ENCODE measurements at regions not wholly inside any gene's neighbourhood (a gene's known extent, or its start where the extent isn't known, plus 50 kb on each side); places are given as distances from the start of the nearest gene placed in this dataset.

DNA sequence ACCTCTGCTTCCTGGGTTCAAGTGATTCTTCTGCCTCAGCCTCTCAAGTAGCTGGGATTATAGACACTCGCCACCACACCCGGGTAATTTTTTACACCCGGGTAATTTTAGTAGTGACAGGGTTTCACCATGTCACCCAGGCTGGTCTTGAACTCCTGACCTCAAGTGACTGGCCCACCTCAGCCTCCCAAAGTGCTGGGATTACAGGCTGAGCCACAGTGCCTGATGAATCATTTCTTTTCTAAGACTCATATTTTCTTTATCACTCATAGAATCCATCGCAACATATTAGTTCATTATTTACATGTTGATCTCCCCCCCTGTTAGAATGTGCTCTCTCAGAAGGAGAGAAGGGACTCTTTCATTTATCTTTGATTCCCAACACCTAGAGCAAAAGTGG, 109.5 kb upstream of the PTPRG start:
- DNase-seq (ENCODE audit: extremely low spot score, unreplicated experiment) = no peak
- peaks cover 5% of the 10 kb centered on the region for H3K9me3 Mint-ChIP-seq
- no peaks in the 10 kb centered on the region for H3K36me3 Mint-ChIP-seq
- H3K27me3 Mint-ChIP-seq = no peaks in the 10 kb centered on the region
- peaks cover 3% of the 10 kb centered on the region for H3K4me1 Mint-ChIP-seq (ENCODE audit: unreplicated experiment)
- H3K4me3 Mint-ChIP-seq = no peak overlapping the region
- TF ChIP-seq, protein P1, sequence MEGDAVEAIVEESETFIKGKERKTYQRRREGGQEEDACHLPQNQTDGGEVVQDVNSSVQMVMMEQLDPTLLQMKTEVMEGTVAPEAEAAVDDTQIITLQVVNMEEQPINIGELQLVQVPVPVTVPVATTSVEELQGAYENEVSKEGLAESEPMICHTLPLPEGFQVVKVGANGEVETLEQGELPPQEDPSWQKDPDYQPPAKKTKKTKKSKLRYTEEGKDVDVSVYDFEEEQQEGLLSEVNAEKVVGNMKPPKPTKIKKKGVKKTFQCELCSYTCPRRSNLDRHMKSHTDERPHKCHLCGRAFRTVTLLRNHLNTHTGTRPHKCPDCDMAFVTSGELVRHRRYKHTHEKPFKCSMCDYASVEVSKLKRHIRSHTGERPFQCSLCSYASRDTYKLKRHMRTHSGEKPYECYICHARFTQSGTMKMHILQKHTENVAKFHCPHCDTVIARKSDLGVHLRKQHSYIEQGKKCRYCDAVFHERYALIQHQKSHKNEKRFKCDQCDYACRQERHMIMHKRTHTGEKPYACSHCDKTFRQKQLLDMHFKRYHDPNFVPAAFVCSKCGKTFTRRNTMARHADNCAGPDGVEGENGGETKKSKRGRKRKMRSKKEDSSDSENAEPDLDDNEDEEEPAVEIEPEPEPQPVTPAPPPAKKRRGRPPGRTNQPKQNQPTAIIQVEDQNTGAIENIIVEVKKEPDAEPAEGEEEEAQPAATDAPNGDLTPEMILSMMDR (conservative IDR thresholded peaks at IDR 0.05) = no peak
- H3K27ac Mint-ChIP-seq = no peak overlapping the region

DNA sequence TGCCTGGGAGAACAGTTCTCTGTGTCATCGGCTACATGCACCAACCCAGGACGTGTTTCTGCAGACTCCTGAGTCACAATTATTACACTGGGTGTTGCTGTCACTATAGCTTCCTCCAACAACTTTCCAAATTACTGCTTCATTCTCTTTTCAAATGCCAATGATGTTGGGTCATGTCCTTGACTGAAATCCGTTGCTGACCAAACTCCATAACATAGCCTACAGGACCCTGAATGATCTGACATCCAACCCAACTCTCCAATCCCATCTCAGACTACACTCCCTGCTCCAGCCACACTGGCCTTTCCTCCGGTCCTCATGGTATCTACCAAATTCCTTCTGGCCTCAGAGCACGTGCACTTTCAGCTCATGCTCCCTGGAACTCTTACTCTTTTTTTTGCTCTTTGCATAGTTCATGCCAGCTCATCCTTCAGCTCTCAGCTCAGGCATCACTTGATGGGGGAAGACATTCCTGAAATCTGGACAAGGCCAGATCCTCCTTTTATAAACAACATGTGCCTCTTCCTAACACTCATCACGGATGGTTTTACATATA, 108.8 kb upstream of the PTPRG start:
- Mint-ChIP-seq H3K4me3 (no peak overlapping the region), H3K9me3 (peaks cover 5% of the 10 kb centered on the region), H3K27ac (no peak overlapping the region), H3K27me3 (no peaks in the 10 kb centered on the region), H3K4me1 (ENCODE audit: unreplicated experiment) (peaks cover 3% of the 10 kb centered on the region), H3K36me3 (no peaks in the 10 kb centered on the region)
- TF ChIP-seq, protein P1 (conservative IDR thresholded peaks at IDR 0.05) = no peak
- DNase-seq (ENCODE audit: extremely low spot score, unreplicated experiment) = no peak

DNA sequence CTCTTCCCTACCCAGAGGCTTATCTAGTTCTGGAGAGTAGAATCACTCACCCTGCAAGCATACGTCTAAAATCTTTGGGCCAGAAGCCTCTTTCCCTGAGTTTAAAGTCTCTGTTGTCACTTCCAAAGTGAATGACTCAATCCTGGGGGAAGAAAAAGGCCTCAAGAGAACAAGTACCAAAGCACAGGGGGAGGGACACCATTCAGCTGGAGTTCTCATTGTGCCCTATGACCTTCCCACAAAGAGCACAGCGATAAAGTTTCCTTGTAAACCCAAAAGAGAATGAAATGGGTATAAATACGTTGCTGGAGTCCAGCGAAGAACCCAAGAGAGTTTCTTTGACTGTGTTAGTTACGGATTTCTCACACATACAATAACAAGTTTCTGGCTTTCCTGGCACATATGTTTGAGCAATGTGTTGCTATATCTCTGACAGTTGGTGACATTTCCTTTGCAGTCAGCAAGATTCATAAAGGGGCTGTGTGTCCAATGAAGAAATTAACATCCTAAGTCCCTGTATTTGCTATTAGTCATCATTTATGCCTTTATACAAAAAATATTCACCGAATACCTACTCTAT, 107.3 kb upstream of the PTPRG start:
- TF ChIP-seq, protein P1 (conservative IDR thresholded peaks at IDR 0.05) = no peak
- Mint-ChIP-seq H3K27me3 (no peaks in the 10 kb centered on the region), H3K9me3 (peaks cover 5% of the 10 kb centered on the region), H3K4me1 (ENCODE audit: unreplicated experiment) (peaks cover 3% of the 10 kb centered on the region), H3K4me3 (no peak overlapping the region), H3K36me3 (no peaks in the 10 kb centered on the region), H3K27ac (no peak overlapping the region)
- no peak for DNase-seq (ENCODE audit: extremely low spot score, unreplicated experiment)

DNA sequence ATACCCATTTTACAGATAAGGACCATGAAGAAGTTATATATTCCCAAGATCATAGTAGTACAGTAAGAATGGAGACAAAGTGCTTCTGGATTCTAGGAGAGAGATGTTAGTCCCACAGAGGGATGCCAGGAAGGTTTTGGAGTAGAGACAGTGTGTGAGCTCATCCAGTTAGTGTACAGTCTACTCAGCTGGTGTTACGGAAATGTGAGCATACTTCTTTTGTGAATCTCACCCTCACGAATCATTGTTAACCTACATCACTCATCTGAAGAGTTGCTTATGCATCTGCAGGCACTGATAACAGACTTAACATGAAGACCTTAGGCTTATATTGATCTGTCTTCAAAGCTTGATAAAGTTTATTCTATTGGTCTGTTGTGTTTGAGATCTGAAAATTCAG, 106.6 kb upstream of the PTPRG start:
- no peak for DNase-seq (ENCODE audit: extremely low spot score, unreplicated experiment)
- peaks cover 5% of the 10 kb centered on the region for H3K9me3 Mint-ChIP-seq
- no peak overlapping the region for H3K4me3 Mint-ChIP-seq
- H3K36me3 Mint-ChIP-seq = no peaks in the 10 kb centered on the region
- TF ChIP-seq, protein P1 (conservative IDR thresholded peaks at IDR 0.05) = no peak
- peaks cover 3% of the 10 kb centered on the region for H3K4me1 Mint-ChIP-seq (ENCODE audit: unreplicated experiment)
- no peaks in the 10 kb centered on the region for H3K27me3 Mint-ChIP-seq
- H3K27ac Mint-ChIP-seq = no peak overlapping the region

DNA sequence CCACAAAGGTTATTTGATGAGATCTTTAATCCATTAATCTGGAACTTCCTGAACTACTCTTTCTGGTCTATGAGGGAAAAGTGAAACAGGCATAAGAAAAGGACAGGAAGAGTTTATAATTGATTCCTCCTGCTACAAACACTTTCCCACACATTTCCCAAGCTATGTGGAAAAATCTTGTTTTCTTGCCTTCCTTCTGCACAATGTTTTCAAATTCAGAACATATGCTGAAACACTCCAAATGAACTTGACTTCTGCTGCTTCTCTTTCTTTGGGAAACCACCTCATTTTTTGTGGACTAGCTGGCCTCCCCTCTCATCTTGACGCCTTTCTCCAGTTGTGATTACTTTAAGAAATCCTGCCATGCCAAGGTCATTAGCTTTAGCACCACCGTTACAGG, 100.7 kb upstream of the PTPRG start:
- Mint-ChIP-seq H3K36me3 (no peaks in the 10 kb centered on the region), H3K4me1 (ENCODE audit: unreplicated experiment) (no peaks in the 10 kb centered on the region), H3K9me3 (no peaks in the 10 kb centered on the region), H3K27me3 (no peaks in the 10 kb centered on the region), H3K4me3 (no peak overlapping the region), H3K27ac (no peak overlapping the region)
- TF ChIP-seq, protein P1 (conservative IDR thresholded peaks at IDR 0.05) = no peak
- DNase-seq (ENCODE audit: extremely low spot score, unreplicated experiment) = no peak

All from type B pancreatic cell (in vitro differentiated cells).